PFSK-1 (cell line): ENCODE measurements at regions not wholly inside any gene's neighbourhood (a gene's known extent, or its start where the extent isn't known, plus 50 kb on each side); places are given as distances from the start of the nearest gene placed in this dataset.

Source experiments
- POLR2AphosphoS5 ChIP-seq: IDR thresholded peaks from 2 replicates; pipeline ENCODE4 v1.6.1; 2012; ENCODE audit warnings: low read depth, mild to moderate bottlenecking, control low read depth, low read length, moderate library complexity
- REST ChIP-seq, 2 experiments: IDR thresholded peaks; 2 replicates each; pipeline versions ENCODE4 v1.6.1 to v1.8.0; 2011 to 2012; ENCODE audit warnings: low read depth in 2 of 2, low read length in 2 of 2, control low read depth in 1 of 2, inconsistent platforms in 1 of 2, mild to moderate bottlenecking in 1 of 2, moderate library complexity in 1 of 2; ENCODE audit not compliant: insufficient read depth in 1 of 2
- SIN3A ChIP-seq: IDR thresholded peaks from 2 replicates; pipeline ENCODE4 v1.6.1; 2012; ENCODE audit warnings: mild to moderate bottlenecking, low read length, moderate library complexity, borderline replicate concordance; ENCODE audit not compliant: insufficient read depth
- TAF1 ChIP-seq: IDR thresholded peaks from 2 replicates; pipeline ENCODE4 v1.6.1; 2012; ENCODE audit warnings: low read length, control low read depth, borderline replicate concordance; ENCODE audit not compliant: insufficient read depth

GRCh38 chr9:4420351-4420750 is 69.9 kb upstream of the SLC1A1 start:
- TF ChIP-seq REST (IDR thresholded peaks at IDR 0.05; ENCODE audit: insufficient read depth in 1 of 2, low read depth in 2 of 2, low read length in 2 of 2) (no peak), POLR2AphosphoS5 (no peak), TAF1 (no peak), SIN3A (no peak)
